ENCODE measurements at regions not wholly inside any gene's neighbourhood (a gene's known extent, or its start where the extent isn't known, plus 50 kb on each side); places are given as distances from the start of the nearest gene placed in this dataset.

DNA sequence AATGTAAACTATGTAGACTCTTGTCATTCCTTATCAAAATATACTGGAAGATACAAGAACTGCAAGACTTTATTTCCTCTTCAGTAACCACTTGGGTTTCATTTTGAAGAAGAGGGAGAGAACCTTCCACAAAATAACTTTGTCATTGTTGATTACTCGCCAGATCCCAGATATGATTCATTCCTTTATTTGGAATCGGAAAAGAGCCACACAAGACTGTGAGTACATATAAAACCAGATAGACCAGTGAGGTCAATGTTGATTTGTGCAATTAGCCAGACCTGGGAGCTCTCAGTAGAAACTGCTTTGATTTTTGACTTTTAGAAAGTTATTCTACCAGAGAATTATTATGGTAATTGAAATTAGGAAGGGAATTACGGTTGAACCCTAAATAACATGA is 146.1 kb downstream of the TMEM167A start:
- SMC1A ChIA-PET (ENCODE audit: uncharacterized antibody, unreplicated experiment) = no interaction called here

DNA sequence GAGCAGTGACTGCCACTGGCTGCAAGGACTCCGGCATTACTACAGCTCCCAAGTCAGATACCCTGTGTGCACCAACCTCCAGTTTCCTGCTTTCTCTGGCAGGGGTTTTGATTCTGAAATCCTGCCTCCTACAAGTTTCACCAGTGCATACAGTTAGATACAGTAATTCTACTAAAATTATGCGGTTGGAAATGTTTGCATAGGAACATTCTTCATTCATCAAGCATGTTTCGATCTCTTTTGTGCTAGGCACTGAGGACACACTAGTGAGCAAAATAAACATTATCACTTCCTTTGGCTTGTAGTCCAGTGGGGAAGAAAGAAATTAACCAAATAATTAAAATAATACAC is 152.2 kb downstream of the TMEM167A start:
- ATAC-seq (no peak), FAIRE-seq (no peak), DNase-seq (ENCODE audit: low read depth, low spot score) (no peak)
- Histone ChIP-seq H3K27ac (ENCODE audit: control insufficient read depth, insufficient read depth) (no peak overlapping the region), H2AFZ (ENCODE audit: control insufficient read depth, low read depth, low read length) (no peak overlapping the region), H3K4me3 (no peak overlapping the region), H3K4me2 (ENCODE audit: control insufficient read depth, insufficient read depth) (no peak overlapping the region), H3K79me2 (ENCODE audit: control insufficient read depth, insufficient read depth, low read length) (no peaks in the 10 kb centered on the region), H3K9ac (ENCODE audit: control insufficient read depth, insufficient read depth, low read length) (no peak overlapping the region), H4K20me1 (ENCODE audit: control insufficient read depth, insufficient read depth) (no peaks in the 10 kb centered on the region), H3K36me3 (ENCODE audit: control insufficient read depth in 2 of 2, insufficient read depth in 2 of 2, low read length in 1 of 2) (no peaks in the 10 kb centered on the region), H3K9me3 (replicated peaks; ENCODE audit: control insufficient read depth, insufficient read depth, low read length) (no peaks in the 10 kb centered on the region; the same call in 2 of the 3 replicates), H3K27me3 (replicated peaks in 1 of 2; ENCODE audit: control insufficient read depth in 2 of 2, insufficient read depth in 2 of 2, low read length in 1 of 2) (no peaks in the 10 kb centered on the region), H3K4me1 (ENCODE audit: control insufficient read depth, insufficient read depth, low read length) (no peaks in the 10 kb centered on the region)
- SMC1A ChIA-PET (ENCODE audit: uncharacterized antibody, unreplicated experiment) = interaction anchor here (1.0 to 2.9 kb wide), 2 partner anchors 14 to 505 kb away, joined by 3 to 7 read pairs; no protein-coding TSS in a partner anchor
- WGBS (ENCODE audit: insufficient coverage, insufficient replicate concordance, low lambda C conversion rate, missing lambda C conversion rate) = 69% methylated on average over 3 of the region's 3 CpGs
- RAD21 ChIA-PET (ENCODE audit: unreplicated experiment) = no interaction called here
- in situ Hi-C loops (cut with MboI) (no loop called here), intact Hi-C loops (cut with micrococcal nuclease; ENCODE audit: unreplicated experiment) (no loop called here)
- no peak for TF ChIP-seq ZNF622 (IDR thresholded peaks at IDR 0.05)
- TF ChIP-seq JUND (IDR thresholded peaks at IDR 0.05; ENCODE audit: low read depth, low read length) = no peak
- TF ChIP-seq, protein P1, sequence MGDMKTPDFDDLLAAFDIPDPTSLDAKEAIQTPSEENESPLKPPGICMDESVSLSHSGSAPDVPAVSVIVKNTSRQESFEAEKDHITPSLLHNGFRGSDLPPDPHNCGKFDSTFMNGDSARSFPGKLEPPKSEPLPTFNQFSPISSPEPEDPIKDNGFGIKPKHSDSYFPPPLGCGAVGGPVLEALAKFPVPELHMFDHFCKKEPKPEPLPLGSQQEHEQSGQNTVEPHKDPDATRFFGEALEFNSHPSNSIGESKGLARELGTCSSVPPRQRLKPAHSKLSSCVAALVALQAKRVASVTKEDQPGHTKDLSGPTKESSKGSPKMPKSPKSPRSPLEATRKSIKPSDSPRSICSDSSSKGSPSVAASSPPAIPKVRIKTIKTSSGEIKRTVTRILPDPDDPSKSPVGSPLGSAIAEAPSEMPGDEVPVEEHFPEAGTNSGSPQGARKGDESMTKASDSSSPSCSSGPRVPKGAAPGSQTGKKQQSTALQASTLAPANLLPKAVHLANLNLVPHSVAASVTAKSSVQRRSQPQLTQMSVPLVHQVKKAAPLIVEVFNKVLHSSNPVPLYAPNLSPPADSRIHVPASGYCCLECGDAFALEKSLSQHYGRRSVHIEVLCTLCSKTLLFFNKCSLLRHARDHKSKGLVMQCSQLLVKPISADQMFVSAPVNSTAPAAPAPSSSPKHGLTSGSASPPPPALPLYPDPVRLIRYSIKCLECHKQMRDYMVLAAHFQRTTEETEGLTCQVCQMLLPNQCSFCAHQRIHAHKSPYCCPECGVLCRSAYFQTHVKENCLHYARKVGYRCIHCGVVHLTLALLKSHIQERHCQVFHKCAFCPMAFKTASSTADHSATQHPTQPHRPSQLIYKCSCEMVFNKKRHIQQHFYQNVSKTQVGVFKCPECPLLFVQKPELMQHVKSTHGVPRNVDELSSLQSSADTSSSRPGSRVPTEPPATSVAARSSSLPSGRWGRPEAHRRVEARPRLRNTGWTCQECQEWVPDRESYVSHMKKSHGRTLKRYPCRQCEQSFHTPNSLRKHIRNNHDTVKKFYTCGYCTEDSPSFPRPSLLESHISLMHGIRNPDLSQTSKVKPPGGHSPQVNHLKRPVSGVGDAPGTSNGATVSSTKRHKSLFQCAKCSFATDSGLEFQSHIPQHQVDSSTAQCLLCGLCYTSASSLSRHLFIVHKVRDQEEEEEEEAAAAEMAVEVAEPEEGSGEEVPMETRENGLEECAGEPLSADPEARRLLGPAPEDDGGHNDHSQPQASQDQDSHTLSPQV (IDR thresholded peaks at IDR 0.05) = no peak
- no TSS peak for BruUV-seq (replicated peaks)
- POLR2A ChIA-PET = interaction anchor here (0.6 kb wide), 1 partner anchor 143 kb away, joined by 4 read pairs; no protein-coding TSS in a partner anchor
- CTCF ChIA-PET = no interaction called here

More for the DNA sequence above, 146.1 kb downstream of the TMEM167A start:
- intact Hi-C loops (cut with micrococcal nuclease; ENCODE audit: unreplicated experiment) = no loop called here
- Histone ChIP-seq H3K9me3 (replicated peaks; ENCODE audit: control insufficient read depth, insufficient read depth, low read length) (no peaks in the 10 kb centered on the region), H3K27me3 (replicated peaks in 1 of 2; ENCODE audit: control insufficient read depth in 2 of 2, insufficient read depth in 2 of 2, low read length in 1 of 2) (no peaks in the 10 kb centered on the region), H4K20me1 (ENCODE audit: control insufficient read depth, insufficient read depth) (no peaks in the 10 kb centered on the region), H3K36me3 (ENCODE audit: control insufficient read depth in 2 of 2, insufficient read depth in 2 of 2, low read length in 1 of 2) (no peaks in the 10 kb centered on the region), H3K27ac (ENCODE audit: control insufficient read depth, insufficient read depth) (no peak overlapping the region), H3K79me2 (ENCODE audit: control insufficient read depth, insufficient read depth, low read length) (no peaks in the 10 kb centered on the region), H2AFZ (ENCODE audit: control insufficient read depth, low read depth, low read length) (no peak overlapping the region), H3K9ac (ENCODE audit: control insufficient read depth, insufficient read depth, low read length) (no peak overlapping the region), H3K4me1 (ENCODE audit: control insufficient read depth, insufficient read depth, low read length) (no peaks in the 10 kb centered on the region), H3K4me2 (ENCODE audit: control insufficient read depth, insufficient read depth) (no peak overlapping the region), H3K4me3 (no peak overlapping the region)
- ChIA-PET POLR2A (no interaction called here), CTCF (interaction anchor here (0.6 kb wide), 1 partner anchor 1869 kb away, joined by 3 read pairs; no protein-coding TSS in a partner anchor), RAD21 (ENCODE audit: unreplicated experiment) (no interaction called here)
- DNase-seq (ENCODE audit: low read depth, low spot score) (no peak), ATAC-seq (no peak), FAIRE-seq (no peak)
- TF ChIP-seq SMC3 (IDR thresholded peaks at IDR 0.05; ENCODE audit: borderline replicate concordance, low read length) (no peak), POU2F2 (IDR thresholded peaks at IDR 0.05; ENCODE audit: borderline replicate concordance, low read depth, low read length) (no peak), NFXL1 (IDR thresholded peaks at IDR 0.05; ENCODE audit: borderline replicate concordance) (no peak)
- in situ Hi-C loops (cut with MboI) = no loop called here
- 59% methylated on average over 3 of the region's 3 CpGs for WGBS (ENCODE audit: insufficient coverage, insufficient replicate concordance, low lambda C conversion rate, missing lambda C conversion rate)
- no TSS peak for BruUV-seq (replicated peaks)

Measured in GM12878 (cell line).